Mucosa of descending colon (tissue), 3 donors: ENCODE measurements at regions not wholly inside any gene's neighbourhood (a gene's known extent, or its start where the extent isn't known, plus 50 kb on each side); places are given as distances from the start of the nearest gene placed in this dataset.

Experiments
- ATAC-seq: fragments of 200-7000 bp; cut with Tn5 transposase; one replicate; pipeline ENCODE4 v1.9.1; 2020; ENCODE audit warnings: mild to moderate bottlenecking, moderate library complexity
- DNase-seq, 3 donors: peaks; one replicate each; pipeline ENCODE4 v3.0.0-alpha.2; 2020
- H3K36me3 ChIP-seq: fragments of 200-600 bp; one replicate; pipeline ENCODE4 v1.8.0; 2021; ENCODE audit warnings: low read depth, mild to moderate bottlenecking
- H3K4me1 ChIP-seq: fragments of 200-600 bp; one replicate; pipeline ENCODE4 v1.8.0; 2021; ENCODE audit warnings: low read depth, mild to moderate bottlenecking
- H3K4me3 ChIP-seq: fragments of 200-600 bp; one replicate; pipeline ENCODE4 v1.8.0; 2021; ENCODE audit warnings: mild to moderate bottlenecking
- H3K9me3 ChIP-seq: fragments of 200-600 bp; one replicate; pipeline ENCODE4 v1.8.0; 2021; ENCODE audit warnings: mild to moderate bottlenecking
- CTCF ChIP-seq: fragments of 200-600 bp; IDR thresholded peaks from one replicate; pipeline ENCODE4 v1.8.0; 2022; ENCODE audit warnings: antibody characterized with exemption, mild to moderate bottlenecking
- intact Hi-C, 2 donors: fragments of 100-400 bp; cut with DNase I in 1 of 2; cut with micrococcal nuclease in 1 of 2; formaldehyde crosslinking; loops; one replicate each; pipeline versions ENCODE4 v1.11.0 to v1.11.1; 2022; cut with DNase I, micrococcal nuclease
- donor health status: DM: no; HTN: no; CAD: no; lungs with moderate emphysema.
- donor health status: DM: no; HTN: no; CAD: no.
- donor health status: DM: no; HTN: yes; CAD: no.

DNA sequence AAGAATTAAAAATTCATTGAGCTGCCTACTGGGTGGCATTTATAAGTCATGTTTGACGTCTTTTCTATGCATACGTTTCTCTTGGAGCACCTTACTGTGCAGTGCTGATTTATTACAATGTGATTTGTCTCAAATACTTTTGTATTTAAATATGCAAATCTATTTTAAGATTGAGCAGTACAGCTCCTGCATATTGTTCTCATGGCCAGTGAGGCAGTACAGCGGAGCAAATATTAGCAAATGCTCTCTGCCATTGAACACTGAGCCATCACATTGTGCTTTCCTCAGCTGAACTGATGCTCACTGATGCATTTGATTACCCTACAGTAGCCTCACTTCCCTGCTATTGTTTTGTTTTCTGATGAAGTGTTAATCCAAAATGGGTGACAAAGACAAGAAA is 149.6 kb downstream of the HTR1A start:
- no peaks in the 10 kb centered on the region for H3K4me1 ChIP-seq
- ATAC-seq (no peak), DNase-seq (no peak)
- no peaks in the 10 kb centered on the region for H3K36me3 ChIP-seq
- peaks cover 5% of the 10 kb centered on the region for H3K9me3 ChIP-seq
- TF ChIP-seq CTCF = no peak
- intact Hi-C loops = no loop called here
- H3K4me3 ChIP-seq = no peak overlapping the region

GRCh38 chr5:63811961-63812360 is 150.3 kb downstream of the HTR1A start:
- no peaks in the 10 kb centered on the region for H3K4me1 ChIP-seq
- intact Hi-C loops = no loop called here
- no peaks in the 10 kb centered on the region for H3K36me3 ChIP-seq
- ATAC-seq (no peak), DNase-seq (no peak)
- H3K4me3 ChIP-seq = no peak overlapping the region
- H3K9me3 ChIP-seq = peaks cover 5% of the 10 kb centered on the region
- TF ChIP-seq CTCF = no peak

GRCh38 chr5:63811286-63811685 is 151.0 kb downstream of the HTR1A start:
- no peak for DNase-seq
- intact Hi-C loops = no loop called here
- H3K9me3 ChIP-seq = peaks cover 5% of the 10 kb centered on the region
- ATAC-seq = no peak
- no peak overlapping the region for H3K4me3 ChIP-seq
- no peaks in the 10 kb centered on the region for H3K4me1 ChIP-seq
- no peaks in the 10 kb centered on the region for H3K36me3 ChIP-seq
- no peak for TF ChIP-seq CTCF

- no peak for TF ChIP-seq CTCF
- no peaks in the 10 kb centered on the region for H3K36me3 ChIP-seq
- DNase-seq (no peak), ATAC-seq (no peak)
- intact Hi-C loops = no loop called here
- no peak overlapping the region for H3K4me3 ChIP-seq
- H3K4me1 ChIP-seq = no peaks in the 10 kb centered on the region
- no peaks in the 10 kb centered on the region for H3K9me3 ChIP-seq
Observed at GRCh38 chr5:63805151-63805550, 157.1 kb downstream of the HTR1A start.

DNA sequence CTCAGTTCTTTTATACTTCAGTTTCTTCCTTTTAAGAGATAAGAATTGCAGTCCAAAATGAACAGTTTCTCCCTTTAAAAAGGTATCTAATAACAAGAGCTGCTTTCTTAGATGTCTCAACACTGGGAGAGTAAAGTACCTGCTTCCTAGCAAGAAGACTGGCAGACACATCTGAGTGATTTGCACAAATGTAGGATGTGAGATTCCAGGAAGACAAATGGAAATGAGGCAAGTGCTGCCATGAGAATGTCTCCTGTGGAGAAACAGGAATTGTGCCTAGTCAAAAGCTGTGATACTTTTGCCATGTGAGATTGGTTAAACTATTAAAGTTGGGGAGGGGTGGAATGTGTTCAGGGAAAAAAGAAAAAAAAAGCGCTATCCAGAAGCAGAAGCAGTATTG is 159.1 kb downstream of the HTR1A start:
- ATAC-seq = no peak

More for the DNA sequence above, 159.1 kb downstream of the HTR1A start:
- DNase-seq = no peak
- Histone ChIP-seq H3K36me3 (no peaks in the 10 kb centered on the region), H3K9me3 (no peaks in the 10 kb centered on the region), H3K4me1 (no peaks in the 10 kb centered on the region), H3K4me3 (no peak overlapping the region)
- intact Hi-C loops = no loop called here
- TF ChIP-seq CTCF = no peak
